ENCODE measurements at regions not wholly inside any gene's neighbourhood (a gene's known extent, or its start where the extent isn't known, plus 50 kb on each side); places are given as distances from the start of the nearest gene placed in this dataset.

GRCh38 chr4:3954540-3955320 is 188.5 kb downstream of the ADRA2C start (continued):
- TF ChIP-seq MAX (CRISPR knock-in tag; IDR thresholded peaks at IDR 0.05) (peak; percentile 69), PRMT5 (CRISPR knock-in tag; IDR thresholded peaks at IDR 0.05) (0 out of 2 replicates have a peak, but pooled peaks have one; percentile 5), TEAD1 (CRISPR knock-in tag; IDR thresholded peaks at IDR 0.05) (0 out of 4 replicates have a peak, but pooled peaks of 1 of the 2 experiments have one; percentile 54), ZBTB7A (IDR thresholded peaks at IDR 0.05; ENCODE audit: borderline replicate concordance, control insufficient read depth, low read depth, low read length) (peak; percentile 2; the same call in 1 of the 2 replicates), RBBP5 (IDR thresholded peaks at IDR 0.05; ENCODE audit: borderline replicate concordance, insufficient read depth, low read length, poor library complexity, severe bottlenecking) (peak; percentile 45), MNT (conservative IDR thresholded peaks at IDR 0.05) (peak in 1 of 2 experiments; percentile 55; a peak in 2 of 4 replicates), SAP30 (IDR thresholded peaks at IDR 0.05; ENCODE audit: borderline replicate concordance, insufficient read depth, low read depth, low read length, poor library complexity, severe bottlenecking) (peak; percentile 89), ELF1 (tag; IDR thresholded peaks at IDR 0.05) (0 out of 2 replicates have a peak, but pooled peaks have one; percentile 42), MAZ (CRISPR knock-in tag; conservative IDR thresholded peaks at IDR 0.05 in 1 of 2, IDR thresholded peaks at IDR 0.05 in 1 of 2) (0 out of 4 replicates have a peak, but pooled peaks of 1 of the 2 experiments have one; percentile 20), USF1 (CRISPR knock-in tag; IDR thresholded peaks at IDR 0.05) (peak; percentile 36; the same call in 1 of the 2 replicates), PHF8 (IDR thresholded peaks at IDR 0.05; ENCODE audit: borderline replicate concordance, low read length) (peak; percentile 56; the same call in 1 of the 2 replicates), CEBPB (tag; IDR thresholded peaks at IDR 0.05) (peak; percentile 51), FOXP1 (CRISPR knock-in tag; IDR thresholded peaks at IDR 0.05) (peak; percentile 38; the same call in 1 of the 2 replicates), ARID4B (CRISPR knock-in tag; IDR thresholded peaks at IDR 0.05) (peak; percentile 83), NKRF (IDR thresholded peaks at IDR 0.05; ENCODE audit: borderline replicate concordance) (peak; percentile 41; the same call in 1 of the 2 replicates)

Data from K562 (cell line).